ENCODE measurements at regions not wholly inside any gene's neighbourhood (a gene's known extent, or its start where the extent isn't known, plus 50 kb on each side); places are given as distances from the start of the nearest gene placed in this dataset.
"Not testable (repeated sequence)": the region's sequence is repeated elsewhere in the genome, so short reads cannot be mapped to it uniquely, and the experiment has no call there.

- no peak for DNase-seq
These were observed 763.0 kb upstream of the PCDH10 start for GRCh38 chr4:132386130-132386529.

GRCh38 chr4:132387060-132387459, 762.0 kb upstream of the PCDH10 start:
- no peak for DNase-seq

GRCh38 chr4:132395561-132395960, 753.5 kb upstream of the PCDH10 start:
- DNase-seq = no peak

- DNase-seq = no peak
These were observed 752.5 kb upstream of the PCDH10 start for GRCh38 chr4:132396636-132397035.

- DNase-seq = peak; percentile 12
These were observed 731.9 kb upstream of the PCDH10 start for GRCh38 chr4:132417220-132417619.

- DNase-seq = no peak
These were observed 722.0 kb upstream of the PCDH10 start for GRCh38 chr4:132427125-132427524.

GRCh38 chr4:132437117-132437516, 712.0 kb upstream of the PCDH10 start:
- DNase-seq = peak; percentile 32

- DNase-seq = no peak
These were observed 703.7 kb upstream of the PCDH10 start for GRCh38 chr4:132445386-132445785.

- not testable (repeated sequence) for DNase-seq
These were observed 691.1 kb upstream of the PCDH10 start for GRCh38 chr4:132457987-132458386.

GRCh38 chr4:132479543-132479942, 669.6 kb upstream of the PCDH10 start:
- DNase-seq = no peak

GRCh38 chr4:132488555-132488954, 660.5 kb upstream of the PCDH10 start:
- DNase-seq = no peak

- DNase-seq = no peak
These were observed 655.6 kb upstream of the PCDH10 start for GRCh38 chr4:132493476-132493875.

GRCh38 chr4:132495267-132495812, 653.8 kb upstream of the PCDH10 start:
- not testable (repeated sequence) for DNase-seq

- DNase-seq = no peak
These were observed 650.9 kb upstream of the PCDH10 start for GRCh38 chr4:132498215-132498614.

GRCh38 chr4:132502096-132502552, 647.0 kb upstream of the PCDH10 start:
- DNase-seq = no peak

GRCh38 chr4:132504438-132504837, 644.7 kb upstream of the PCDH10 start:
- no peak for DNase-seq

- no peak for DNase-seq
These were observed 642.5 kb upstream of the PCDH10 start for GRCh38 chr4:132506568-132506967.

- DNase-seq = no peak
These were observed 635.6 kb upstream of the PCDH10 start for GRCh38 chr4:132513491-132513890.

- no peak for DNase-seq
These were observed 622.4 kb upstream of the PCDH10 start for GRCh38 chr4:132526652-132527051.

GRCh38 chr4:132527817-132528216, 621.3 kb upstream of the PCDH10 start:
- no peak for DNase-seq

- peak; percentile 9 for DNase-seq
These were observed 618.2 kb upstream of the PCDH10 start for GRCh38 chr4:132530861-132531260.

GRCh38 chr4:132540268-132540667, 608.8 kb upstream of the PCDH10 start:
- DNase-seq = no peak

GRCh38 chr4:132540797-132541196, 608.3 kb upstream of the PCDH10 start:
- no peak for DNase-seq

- DNase-seq = no peak
These were observed 606.9 kb upstream of the PCDH10 start for GRCh38 chr4:132542228-132542627.

GRCh38 chr4:132548463-132548862, 600.6 kb upstream of the PCDH10 start:
- DNase-seq = no peak

All from eye (tissue), 1 donor.